WTC11 (cell line): ENCODE measurements at regions not wholly inside any gene's neighbourhood (a gene's known extent, or its start where the extent isn't known, plus 50 kb on each side); places are given as distances from the start of the nearest gene placed in this dataset.

Source experiments
- CREB1 ChIP-seq: sonication (generic); formaldehyde crosslinking; IDR thresholded peaks from 2 replicates; pipeline ENCODE4 v1.8.0; 2023; ENCODE audit warnings: mild to moderate bottlenecking, missing genetic modification reagents
- CREM ChIP-seq: sonication (generic); formaldehyde crosslinking; IDR thresholded peaks from 2 replicates; pipeline ENCODE4 v1.8.1; 2022; ENCODE audit warnings: mild to moderate bottlenecking, missing genetic modification reagents, moderate library complexity
- FOXJ3 ChIP-seq: sonication (generic); formaldehyde crosslinking; IDR thresholded peaks from 2 replicates; pipeline ENCODE4 v1.9.0; 2021; ENCODE audit warnings: missing genetic modification reagents, mild to moderate bottlenecking, borderline replicate concordance
- GABPB1 ChIP-seq: sonication (generic); formaldehyde crosslinking; IDR thresholded peaks from 2 replicates; pipeline ENCODE4 v1.8.1; 2023; ENCODE audit warnings: mild to moderate bottlenecking, missing genetic modification reagents
- GRHL2 ChIP-seq: fragments of 250-450 bp; sonication (Bioruptor Pico); IDR thresholded peaks from 2 replicates; pipeline ENCODE4 v1.8.0; 2022; ENCODE audit warnings: mild to moderate bottlenecking, moderate library complexity; ENCODE audit not compliant: insufficient replicate concordance, severe bottlenecking
- NFE2L1 ChIP-seq: sonication (generic); formaldehyde crosslinking; IDR thresholded peaks from 2 replicates; pipeline ENCODE4 v1.8.1; 2023; ENCODE audit warnings: missing genetic modification reagents
- NFYB ChIP-seq: sonication (generic); formaldehyde crosslinking; conservative IDR thresholded peaks from 2 replicates; pipeline ENCODE4 v1.8.0; 2022; ENCODE audit warnings: low read depth, missing genetic modification reagents
- PRRX2 ChIP-seq: fragments of 250-450 bp; sonication (Bioruptor Pico); IDR thresholded peaks from 2 replicates; pipeline ENCODE4 v1.8.0; 2021; ENCODE audit warnings: mild to moderate bottlenecking
- ZNF423 ChIP-seq: fragments of 250-450 bp; sonication (Bioruptor Pico); IDR thresholded peaks from 2 replicates; pipeline ENCODE4 v2.1.2; 2022; ENCODE audit warnings: mild to moderate bottlenecking, moderate library complexity
- TF ChIP-seq, protein P1 (sequence below): sonication (generic); formaldehyde crosslinking; IDR thresholded peaks from 2 replicates; pipeline ENCODE4 v1.8.1; 2023; ENCODE audit warnings: mild to moderate bottlenecking, missing genetic modification reagents, moderate library complexity
- TF ChIP-seq, protein P2 (sequence below): sonication (generic); formaldehyde crosslinking; IDR thresholded peaks from 2 replicates; pipeline ENCODE4 v1.8.0; 2022; ENCODE audit warnings: mild to moderate bottlenecking, missing genetic modification reagents
- TF ChIP-seq, protein P3 (sequence below): fragments of 200-600 bp; IDR thresholded peaks from 2 replicates; pipeline ENCODE4 v1.8.0; 2022; ENCODE audit warnings: antibody characterized with exemption
- TF ChIP-seq, protein P4 (sequence below): sonication (generic); formaldehyde crosslinking; IDR thresholded peaks from 2 replicates; pipeline ENCODE4 v1.8.1; 2022; ENCODE audit warnings: missing genetic modification reagents, borderline replicate concordance
- TF ChIP-seq, protein P5 (sequence below): sonication (generic); formaldehyde crosslinking; IDR thresholded peaks from 2 replicates; pipeline ENCODE4 v1.8.0; 2023; ENCODE audit warnings: mild to moderate bottlenecking, missing genetic modification reagents

DNA sequence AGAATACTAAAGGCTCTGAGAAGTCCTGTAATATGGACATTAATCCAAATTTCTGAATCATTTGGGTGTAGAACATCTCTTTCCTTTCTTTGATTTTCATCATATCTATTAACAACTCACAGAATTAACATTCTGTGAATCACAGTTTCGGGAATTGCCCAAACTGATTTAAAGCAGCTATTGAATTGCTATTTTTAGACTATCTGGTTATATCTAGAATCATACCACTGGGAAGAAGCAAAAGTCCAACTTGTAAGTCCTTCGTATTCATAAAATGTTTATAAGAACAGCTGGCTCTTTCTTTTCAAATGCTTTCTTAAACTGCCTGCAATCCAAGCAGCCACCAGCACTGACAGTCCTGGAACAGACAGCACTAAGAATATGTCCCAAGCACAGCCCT, 733.0 kb downstream of the NTRK3 start:
- TF ChIP-seq, protein P1, sequence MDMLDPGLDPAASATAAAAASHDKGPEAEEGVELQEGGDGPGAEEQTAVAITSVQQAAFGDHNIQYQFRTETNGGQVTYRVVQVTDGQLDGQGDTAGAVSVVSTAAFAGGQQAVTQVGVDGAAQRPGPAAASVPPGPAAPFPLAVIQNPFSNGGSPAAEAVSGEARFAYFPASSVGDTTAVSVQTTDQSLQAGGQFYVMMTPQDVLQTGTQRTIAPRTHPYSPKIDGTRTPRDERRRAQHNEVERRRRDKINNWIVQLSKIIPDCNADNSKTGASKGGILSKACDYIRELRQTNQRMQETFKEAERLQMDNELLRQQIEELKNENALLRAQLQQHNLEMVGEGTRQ (CRISPR knock-in tag), result no peak
- TF ChIP-seq NFYB (CRISPR knock-in tag), result no peak
- TF ChIP-seq, protein P2, sequence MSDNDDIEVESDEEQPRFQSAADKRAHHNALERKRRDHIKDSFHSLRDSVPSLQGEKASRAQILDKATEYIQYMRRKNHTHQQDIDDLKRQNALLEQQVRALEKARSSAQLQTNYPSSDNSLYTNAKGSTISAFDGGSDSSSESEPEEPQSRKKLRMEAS, result no peak
- TF ChIP-seq, protein P3, sequence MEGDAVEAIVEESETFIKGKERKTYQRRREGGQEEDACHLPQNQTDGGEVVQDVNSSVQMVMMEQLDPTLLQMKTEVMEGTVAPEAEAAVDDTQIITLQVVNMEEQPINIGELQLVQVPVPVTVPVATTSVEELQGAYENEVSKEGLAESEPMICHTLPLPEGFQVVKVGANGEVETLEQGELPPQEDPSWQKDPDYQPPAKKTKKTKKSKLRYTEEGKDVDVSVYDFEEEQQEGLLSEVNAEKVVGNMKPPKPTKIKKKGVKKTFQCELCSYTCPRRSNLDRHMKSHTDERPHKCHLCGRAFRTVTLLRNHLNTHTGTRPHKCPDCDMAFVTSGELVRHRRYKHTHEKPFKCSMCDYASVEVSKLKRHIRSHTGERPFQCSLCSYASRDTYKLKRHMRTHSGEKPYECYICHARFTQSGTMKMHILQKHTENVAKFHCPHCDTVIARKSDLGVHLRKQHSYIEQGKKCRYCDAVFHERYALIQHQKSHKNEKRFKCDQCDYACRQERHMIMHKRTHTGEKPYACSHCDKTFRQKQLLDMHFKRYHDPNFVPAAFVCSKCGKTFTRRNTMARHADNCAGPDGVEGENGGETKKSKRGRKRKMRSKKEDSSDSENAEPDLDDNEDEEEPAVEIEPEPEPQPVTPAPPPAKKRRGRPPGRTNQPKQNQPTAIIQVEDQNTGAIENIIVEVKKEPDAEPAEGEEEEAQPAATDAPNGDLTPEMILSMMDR, result no peak
- no peak for TF ChIP-seq NFE2L1 (CRISPR knock-in tag)
- TF ChIP-seq GRHL2 (CRISPR knock-in tag), result no peak
- no peak for TF ChIP-seq PRRX2
- no peak for TF ChIP-seq GABPB1 (CRISPR knock-in tag)
- TF ChIP-seq, protein P4, sequence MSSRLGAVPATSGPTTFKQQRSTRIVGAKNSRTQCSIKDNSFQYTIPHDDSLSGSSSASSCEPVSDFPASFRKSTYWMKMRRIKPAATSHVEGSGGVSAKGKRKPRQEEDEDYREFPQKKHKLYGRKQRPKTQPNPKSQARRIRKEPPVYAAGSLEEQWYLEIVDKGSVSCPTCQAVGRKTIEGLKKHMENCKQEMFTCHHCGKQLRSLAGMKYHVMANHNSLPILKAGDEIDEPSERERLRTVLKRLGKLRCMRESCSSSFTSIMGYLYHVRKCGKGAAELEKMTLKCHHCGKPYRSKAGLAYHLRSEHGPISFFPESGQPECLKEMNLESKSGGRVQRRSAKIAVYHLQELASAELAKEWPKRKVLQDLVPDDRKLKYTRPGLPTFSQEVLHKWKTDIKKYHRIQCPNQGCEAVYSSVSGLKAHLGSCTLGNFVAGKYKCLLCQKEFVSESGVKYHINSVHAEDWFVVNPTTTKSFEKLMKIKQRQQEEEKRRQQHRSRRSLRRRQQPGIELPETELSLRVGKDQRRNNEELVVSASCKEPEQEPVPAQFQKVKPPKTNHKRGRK, result no peak
- no peak for TF ChIP-seq CREB1 (CRISPR knock-in tag)
- no peak for TF ChIP-seq ZNF423
- TF ChIP-seq CREM, result no peak
- no peak for TF ChIP-seq FOXJ3 (CRISPR knock-in tag)
- TF ChIP-seq, protein P5, sequence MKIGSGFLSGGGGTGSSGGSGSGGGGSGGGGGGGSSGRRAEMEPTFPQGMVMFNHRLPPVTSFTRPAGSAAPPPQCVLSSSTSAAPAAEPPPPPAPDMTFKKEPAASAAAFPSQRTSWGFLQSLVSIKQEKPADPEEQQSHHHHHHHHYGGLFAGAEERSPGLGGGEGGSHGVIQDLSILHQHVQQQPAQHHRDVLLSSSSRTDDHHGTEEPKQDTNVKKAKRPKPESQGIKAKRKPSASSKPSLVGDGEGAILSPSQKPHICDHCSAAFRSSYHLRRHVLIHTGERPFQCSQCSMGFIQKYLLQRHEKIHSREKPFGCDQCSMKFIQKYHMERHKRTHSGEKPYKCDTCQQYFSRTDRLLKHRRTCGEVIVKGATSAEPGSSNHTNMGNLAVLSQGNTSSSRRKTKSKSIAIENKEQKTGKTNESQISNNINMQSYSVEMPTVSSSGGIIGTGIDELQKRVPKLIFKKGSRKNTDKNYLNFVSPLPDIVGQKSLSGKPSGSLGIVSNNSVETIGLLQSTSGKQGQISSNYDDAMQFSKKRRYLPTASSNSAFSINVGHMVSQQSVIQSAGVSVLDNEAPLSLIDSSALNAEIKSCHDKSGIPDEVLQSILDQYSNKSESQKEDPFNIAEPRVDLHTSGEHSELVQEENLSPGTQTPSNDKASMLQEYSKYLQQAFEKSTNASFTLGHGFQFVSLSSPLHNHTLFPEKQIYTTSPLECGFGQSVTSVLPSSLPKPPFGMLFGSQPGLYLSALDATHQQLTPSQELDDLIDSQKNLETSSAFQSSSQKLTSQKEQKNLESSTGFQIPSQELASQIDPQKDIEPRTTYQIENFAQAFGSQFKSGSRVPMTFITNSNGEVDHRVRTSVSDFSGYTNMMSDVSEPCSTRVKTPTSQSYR (CRISPR knock-in tag), result no peak
